Brain pericyte (primary cell): ENCODE measurements at regions not wholly inside any gene's neighbourhood (a gene's known extent, or its start where the extent isn't known, plus 50 kb on each side); places are given as distances from the start of the nearest gene placed in this dataset.

Source experiments
- DNase-seq: peaks from one replicate; pipeline ENCODE4 v3.0.0-alpha.2; 2012; ENCODE audit warnings: low read depth, low spot score

- no peak for DNase-seq
These were observed 497.0 kb upstream of the TNC start for GRCh38 chr9:115615000-115615401.

DNA sequence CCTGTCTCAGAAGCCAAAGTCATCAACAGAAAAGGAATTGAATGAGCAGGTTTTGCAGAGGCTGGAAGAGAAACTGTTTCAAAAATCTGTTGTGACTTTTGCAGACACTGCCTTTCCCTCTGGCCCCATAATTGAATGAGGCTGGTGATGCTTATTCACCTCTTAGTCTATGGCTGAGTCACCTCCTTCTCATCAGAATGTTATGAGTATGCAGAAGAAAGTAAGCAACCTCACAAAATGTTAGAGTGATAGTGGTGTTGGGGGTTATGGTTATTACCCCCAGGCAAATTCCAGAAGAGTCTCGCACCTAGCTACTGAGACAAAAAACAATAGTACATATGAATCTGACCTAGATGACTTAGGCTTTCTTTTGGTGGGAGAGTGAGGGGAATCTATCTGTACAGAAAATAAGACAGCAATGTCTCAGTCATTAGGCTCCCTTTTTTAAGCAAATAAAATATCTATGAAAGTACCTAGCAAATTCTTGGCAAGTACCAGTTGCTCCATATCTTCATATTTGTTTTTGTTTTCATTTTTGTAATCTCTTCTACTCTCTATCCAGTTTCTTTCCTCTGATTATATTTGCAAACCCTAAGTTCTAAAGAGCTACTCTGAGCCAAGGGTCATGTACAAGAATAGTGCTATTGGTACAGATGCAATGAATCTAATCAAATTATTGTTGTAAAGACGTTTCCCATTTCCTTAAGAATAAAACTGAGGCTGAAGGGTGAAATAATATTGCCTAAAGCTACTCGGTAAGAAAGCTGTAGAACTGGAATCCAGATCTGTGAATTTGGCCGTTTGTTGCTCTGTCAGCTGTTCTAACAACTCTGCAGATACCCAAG is 498.1 kb upstream of the TNC start:
- no peak for DNase-seq

DNA sequence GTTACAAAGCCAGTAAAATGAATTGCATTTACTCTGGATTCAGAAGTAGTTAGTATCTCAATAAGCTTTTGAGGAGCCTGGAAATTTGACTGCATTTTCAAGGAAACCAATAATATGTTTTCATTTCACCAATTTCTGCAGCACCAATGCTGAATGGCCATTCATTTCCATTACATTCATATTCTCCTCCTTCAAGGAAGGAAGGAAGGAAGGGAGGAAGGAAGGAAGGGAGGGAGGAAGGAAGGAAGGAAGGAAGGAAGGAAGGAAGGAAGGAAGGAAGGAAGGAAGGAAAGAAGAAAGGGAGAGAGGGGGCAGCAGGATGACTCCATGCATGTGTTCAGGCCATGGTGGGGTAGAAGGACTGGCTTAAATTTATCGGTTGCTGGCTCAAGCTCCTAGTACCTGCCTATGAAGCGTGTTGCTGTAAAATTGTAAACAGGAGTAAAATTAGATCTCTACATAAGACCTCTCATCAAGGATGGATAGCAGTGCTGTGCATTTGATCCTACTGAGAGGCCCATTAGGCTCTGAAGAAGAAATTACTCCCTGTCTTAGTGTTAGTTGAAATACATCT is 498.8 kb upstream of the TNC start:
- no peak for DNase-seq

DNA sequence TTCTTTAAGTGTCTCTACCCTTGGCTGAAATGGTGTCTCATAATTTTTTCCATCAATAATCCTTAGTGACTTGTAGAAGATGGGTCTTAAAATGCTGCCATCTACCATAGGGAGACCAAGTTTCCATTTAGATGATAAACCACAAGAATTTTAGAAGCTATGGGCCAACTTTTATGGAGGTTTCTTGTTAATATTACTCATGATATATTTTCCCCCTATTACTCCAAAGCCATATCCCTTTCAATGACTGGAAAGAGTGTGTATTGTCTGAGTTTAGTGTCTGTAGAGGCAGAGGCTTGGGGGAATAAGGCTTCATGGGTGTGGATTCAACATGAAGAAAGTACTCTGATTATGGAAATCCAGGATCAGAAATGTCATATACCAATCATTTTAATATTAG is 507.3 kb upstream of the TNC start:
- DNase-seq = no peak

DNA sequence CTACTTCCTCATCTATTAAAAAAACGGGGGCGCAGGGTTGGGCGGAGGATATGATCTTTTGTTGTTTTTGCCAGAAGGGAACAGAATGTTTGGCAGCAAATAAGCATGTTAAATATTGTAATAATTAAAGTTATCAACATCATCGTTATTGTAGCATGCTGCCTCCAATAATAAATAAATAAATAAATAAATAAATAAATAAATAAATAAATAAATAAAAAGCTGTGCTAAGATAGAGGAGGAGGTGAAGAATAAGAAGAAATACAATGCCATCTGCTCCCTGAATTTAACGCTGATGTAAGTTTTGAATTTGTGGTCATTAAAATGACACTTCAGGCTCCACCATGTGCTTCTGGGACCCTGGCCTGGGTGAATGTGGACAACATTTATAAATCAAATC is 508.0 kb upstream of the TNC start:
- DNase-seq = no peak

GRCh38 chr9:115627511-115627910 is 509.6 kb upstream of the TNC start:
- DNase-seq = no peak

- no peak for DNase-seq
These were observed 510.5 kb upstream of the TNC start for GRCh38 chr9:115628426-115628825.

DNA sequence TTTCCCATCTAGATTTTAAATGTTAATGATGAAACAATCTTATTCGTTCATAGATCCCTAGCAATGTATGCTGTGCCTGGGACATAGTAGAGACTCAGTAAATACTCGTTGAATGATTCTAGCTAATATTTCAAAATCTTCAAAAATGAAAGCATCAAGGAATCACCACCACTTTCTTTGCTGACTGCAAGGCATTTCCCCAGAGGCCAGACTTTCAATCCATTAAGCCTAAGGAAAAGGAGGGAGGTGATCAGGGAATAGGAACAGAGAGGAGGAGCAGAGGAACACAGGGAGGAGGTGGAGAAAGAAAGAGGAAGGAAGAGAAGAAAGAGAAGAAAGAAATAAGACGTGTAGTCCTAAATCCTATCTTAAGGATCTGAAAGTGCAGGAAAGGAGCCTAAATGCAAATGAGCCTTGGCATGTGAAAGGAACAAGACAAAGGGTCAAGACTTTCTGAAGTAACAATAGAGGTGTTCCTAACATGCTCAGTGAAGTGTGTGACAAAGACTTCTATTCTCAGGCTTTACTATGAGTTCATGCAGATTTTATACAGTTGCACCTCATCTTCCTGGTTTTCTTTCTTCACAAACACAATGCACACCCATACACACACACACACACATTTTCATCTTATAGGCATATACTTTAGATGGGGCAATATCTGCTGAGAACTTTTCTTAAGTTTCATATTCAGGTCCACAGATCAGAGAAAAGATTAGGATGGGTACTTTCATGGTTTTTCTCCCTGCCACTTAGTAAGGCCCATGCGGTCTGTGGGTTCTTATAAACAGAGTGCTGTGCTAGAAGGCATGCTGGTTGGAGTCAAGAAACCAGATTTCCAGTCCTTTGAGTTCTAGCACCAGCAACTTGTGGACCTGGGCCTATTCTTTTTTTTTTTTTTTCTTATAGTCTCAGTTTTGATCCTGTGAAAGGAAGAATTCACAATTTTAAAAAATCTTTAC is 512.2 kb upstream of the TNC start:
- DNase-seq = no peak

- no peak for DNase-seq
These were observed 514.4 kb upstream of the TNC start for GRCh38 chr9:115632391-115632790.

DNA sequence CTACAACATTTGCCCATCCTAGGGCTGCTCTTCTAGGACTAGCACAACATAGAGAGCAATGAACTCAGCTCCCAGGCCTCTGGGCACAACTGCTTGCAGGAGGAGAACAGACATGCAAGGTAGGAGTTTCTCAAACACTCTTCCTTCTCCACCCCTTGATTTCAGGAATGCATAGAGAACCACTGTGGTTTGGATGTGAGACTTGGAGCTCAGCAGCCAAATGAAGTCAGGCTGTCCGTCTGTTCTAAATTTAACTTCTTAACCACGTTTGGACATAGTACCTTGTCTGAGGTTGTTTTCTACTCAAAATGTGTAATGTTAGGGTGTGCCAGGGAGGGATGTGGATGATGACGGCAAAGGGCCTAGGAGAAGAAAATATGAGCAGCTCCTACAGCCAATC is 515.1 kb upstream of the TNC start:
- no peak for DNase-seq

GRCh38 chr9:115635680-115636383 is 517.8 kb upstream of the PAPPA start:
- DNase-seq = no peak

DNA sequence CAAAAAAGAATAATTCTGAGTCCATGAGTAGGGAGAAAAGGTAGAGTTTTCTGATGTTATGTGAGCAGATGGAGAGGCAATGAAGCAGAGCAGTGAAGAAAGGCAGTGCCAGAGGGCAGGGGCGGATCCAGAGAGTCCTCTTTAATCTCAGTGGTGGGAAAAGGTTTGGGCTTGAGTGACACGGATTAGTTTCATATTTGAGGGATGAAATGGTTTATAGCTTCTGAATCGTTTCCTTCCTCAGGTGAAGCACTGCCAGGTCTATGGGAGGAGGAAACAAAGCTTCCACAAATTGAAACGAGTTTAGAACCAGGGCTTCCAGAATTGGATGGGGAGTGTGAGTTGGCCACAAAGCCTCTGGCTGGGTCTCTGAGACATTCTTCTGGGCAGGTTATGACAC is 517.0 kb upstream of the PAPPA start:
- DNase-seq = no peak

- DNase-seq = no peak
These were observed 515.9 kb upstream of the PAPPA start for GRCh38 chr9:115637661-115638060.

DNA sequence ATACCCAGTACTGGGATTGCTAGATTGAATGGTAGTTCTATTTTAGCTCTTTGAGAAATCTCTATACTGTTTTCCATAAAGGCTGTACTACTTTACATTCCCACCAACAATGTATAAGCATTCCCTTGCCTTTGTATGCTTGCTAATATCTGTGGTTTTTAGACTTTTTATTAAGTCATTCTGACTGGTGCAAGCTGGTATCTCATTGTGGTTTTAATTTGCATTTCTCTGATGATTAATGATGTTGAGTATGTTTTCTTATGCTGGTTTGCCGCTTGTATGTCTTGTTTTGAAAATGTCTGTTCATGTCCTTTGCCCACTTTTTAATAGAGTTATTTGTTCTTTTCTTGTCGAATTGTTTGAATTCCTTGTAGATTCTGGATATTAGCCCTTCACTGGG is 512.7 kb upstream of the PAPPA start:
- DNase-seq = no peak

DNA sequence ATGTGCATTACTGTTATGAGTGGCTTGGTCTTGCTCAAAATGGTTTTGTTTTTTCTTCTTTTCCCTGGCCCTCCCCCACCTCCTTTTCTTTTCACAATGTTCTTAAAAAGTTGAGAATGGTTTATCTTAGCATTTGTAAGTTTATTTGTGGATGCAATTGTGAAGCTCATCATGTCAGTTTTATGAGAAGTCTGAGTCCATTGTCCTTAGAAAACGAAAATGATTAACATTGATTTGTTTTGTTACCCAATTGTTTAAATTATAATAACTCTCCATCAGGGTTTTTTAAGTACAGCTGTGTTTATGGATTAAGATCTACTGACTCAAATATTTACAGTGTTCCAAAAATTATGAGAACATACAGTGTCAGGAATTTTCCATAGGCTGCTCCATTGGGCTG is 511.3 kb upstream of the PAPPA start:
- no peak for DNase-seq

DNA sequence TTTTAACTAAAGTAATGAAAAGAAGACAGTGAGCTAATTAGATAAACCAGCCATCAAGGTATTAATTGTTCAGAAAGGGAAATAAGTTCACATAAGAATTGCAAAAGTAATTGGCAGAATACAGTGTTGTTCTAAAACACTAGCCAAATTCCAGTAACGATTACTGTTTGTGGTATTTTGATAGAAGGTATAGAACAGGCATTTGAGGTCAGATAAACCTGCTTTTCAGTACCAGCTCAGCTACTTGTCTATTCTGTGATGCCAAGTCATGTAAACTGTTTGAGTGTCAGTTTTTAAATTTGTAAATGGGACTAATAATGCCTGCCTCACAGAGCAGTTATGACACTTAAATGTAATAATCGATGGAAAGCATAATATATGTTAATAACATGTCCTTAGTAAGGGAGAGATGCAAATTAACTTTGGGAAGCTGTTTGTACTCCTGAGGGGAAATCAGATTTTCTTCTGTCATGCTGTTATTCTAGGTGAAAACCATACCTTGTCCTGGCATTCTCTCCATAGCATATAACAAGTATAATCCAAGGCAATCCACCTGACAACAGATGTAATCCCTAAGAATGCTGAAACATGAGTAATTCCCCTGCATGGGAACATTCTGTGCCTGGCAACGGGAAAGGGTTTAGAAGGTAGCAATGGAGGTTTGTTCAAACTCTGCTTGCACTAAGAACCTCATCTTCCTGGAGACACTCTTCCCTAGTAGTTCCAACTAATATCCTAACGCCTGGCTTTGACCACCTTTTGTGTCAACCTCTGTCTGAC is 509.5 kb upstream of the PAPPA start:
- DNase-seq = no peak

DNA sequence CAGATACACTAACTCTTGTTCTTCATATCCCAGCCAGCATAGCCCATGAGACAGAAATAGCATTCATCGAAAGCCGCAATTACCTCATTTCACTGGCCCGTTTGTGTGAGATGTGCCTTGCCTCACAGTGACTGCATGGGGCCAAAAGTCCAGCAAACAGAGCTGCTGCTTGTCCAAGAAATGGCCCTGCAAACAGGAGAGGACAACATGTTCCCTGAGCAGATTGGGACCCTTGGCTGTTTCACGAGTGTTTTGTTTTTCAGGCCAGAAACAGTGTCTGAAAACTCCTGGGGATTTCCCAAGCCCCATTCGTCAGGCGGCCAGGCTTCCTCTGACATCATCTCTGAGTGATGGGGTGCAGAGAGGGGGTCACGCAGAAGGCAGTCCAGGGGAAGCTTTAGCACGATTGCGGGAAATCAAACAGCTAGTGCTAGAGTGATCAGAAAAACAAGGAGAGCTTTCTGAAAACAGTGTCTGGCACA is 503.6 kb upstream of the PAPPA start:
- DNase-seq = peak; percentile 87

DNA sequence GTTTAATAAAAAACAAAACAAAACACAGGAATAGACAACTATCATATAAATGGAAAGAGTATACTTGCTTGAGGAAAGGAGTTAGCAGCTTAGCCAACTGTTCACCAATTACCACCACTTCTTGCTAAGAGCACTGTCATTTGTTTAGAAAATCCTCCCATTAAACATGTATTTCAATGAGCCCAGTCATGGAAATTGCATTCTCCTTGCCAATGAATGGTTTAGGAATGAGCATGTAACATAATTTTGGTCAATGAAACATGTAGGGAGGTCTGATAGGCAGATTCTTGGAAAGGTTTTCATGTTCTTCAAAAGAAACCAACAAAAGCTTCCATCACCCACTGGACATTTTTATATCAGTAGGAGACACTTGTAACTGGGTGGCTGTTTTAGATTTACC is 502.8 kb upstream of the PAPPA start:
- DNase-seq = no peak

GRCh38 chr9:115651461-115651860 is 502.1 kb upstream of the PAPPA start:
- DNase-seq = no peak

GRCh38 chr9:115653171-115653606 is 500.4 kb upstream of the PAPPA start:
- no peak for DNase-seq

DNA sequence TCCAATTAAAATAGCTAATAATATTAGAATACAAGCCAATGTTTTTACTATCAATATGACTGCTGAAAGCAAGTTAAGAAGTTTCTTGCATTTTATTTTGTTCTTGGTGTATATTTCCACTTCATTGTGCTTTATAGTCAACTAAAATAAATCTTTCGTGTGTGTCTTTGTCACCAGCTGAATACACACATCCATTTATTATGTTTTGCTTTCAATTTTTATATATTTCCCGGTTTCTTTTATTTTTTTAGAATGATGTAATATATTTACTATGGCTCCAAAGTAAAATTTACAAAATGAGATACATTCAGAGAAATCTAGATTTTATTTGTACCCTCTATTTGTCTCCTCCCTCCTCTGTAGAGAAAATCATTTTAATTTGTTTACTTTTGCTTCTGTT is 495.9 kb upstream of the PAPPA start:
- no peak for DNase-seq
